Prostate gland (tissue), 2 donors: ENCODE measurements at regions not wholly inside any gene's neighbourhood (a gene's known extent, or its start where the extent isn't known, plus 50 kb on each side); places are given as distances from the start of the nearest gene placed in this dataset.
"Not testable (repeated sequence)": the region's sequence is repeated elsewhere in the genome, so short reads cannot be mapped to it uniquely, and the experiment has no call there.

Source experiments
- DNase-seq: peaks from one replicate; pipeline ENCODE4 v3.0.0-alpha.2; 2019; ENCODE audit warnings: low spot score
- H3K27ac ChIP-seq, 2 donors: fragments of 200-600 bp; sonication (generic); 2 replicates each; pipeline ENCODE4 v1.5.1; 2017 to 2019
- H3K27me3 ChIP-seq: fragments of 200-600 bp; sonication (generic); replicated peaks from 2 replicates; pipeline ENCODE4 v1.5.1; 2019; ENCODE audit not compliant: insufficient read depth
- H3K36me3 ChIP-seq, 2 donors: fragments of 200-600 bp; sonication (generic); 1 replicate in 1 of 2; 2 replicates in 1 of 2; pipeline versions ENCODE4 v1.5.1 to v1.8.1; 2017 to 2019
- H3K4me1 ChIP-seq: fragments of 200-600 bp; sonication (generic); replicated peaks from 2 replicates; pipeline ENCODE4 v1.5.1; 2019
- H3K4me3 ChIP-seq, 2 donors: fragments of 200-600 bp; sonication (generic); 2 replicates each; pipeline ENCODE4 v1.5.1; 2017 to 2019
- H3K9me3 ChIP-seq: fragments of 200-600 bp; sonication (generic); 2 replicates; pipeline ENCODE4 v1.5.1; 2017
- CTCF ChIP-seq, 4 experiments: fragments of 200-600 bp in 2 of 4; fragments of 450-650 bp in 2 of 4; sonication (generic) in 2 of 4; IDR thresholded peaks; 1 replicate in 3 of 4; 2 replicates in 1 of 4; pipeline ENCODE4 v1.5.1; 2016 to 2019; ENCODE audit warnings: antibody characterized with exemption in 4 of 4, mild to moderate bottlenecking in 2 of 4, moderate library complexity in 2 of 4
- POLR2A ChIP-seq: fragments of 450-650 bp; IDR thresholded peaks from one replicate; pipeline ENCODE4 v1.6.1; 2016; ENCODE audit warnings: antibody characterized with exemption, mild to moderate bottlenecking
- POLR2AphosphoS5 ChIP-seq: sonication (generic); formaldehyde crosslinking; IDR thresholded peaks from one replicate; pipeline ENCODE4 v1.6.1; 2017; ENCODE audit warnings: antibody characterized with exemption
- WGBS: methylation state at CpG from one replicate; pipeline ENCODE4 v1.1.5; 2018; 5-methylcytosine and 5-hydroxymethylcytosine counted together
- intact Hi-C: fragments of 100-400 bp; cut with DNase I; formaldehyde crosslinking; loops from one replicate; pipeline ENCODE4 v1.14.2; 2022

DNA sequence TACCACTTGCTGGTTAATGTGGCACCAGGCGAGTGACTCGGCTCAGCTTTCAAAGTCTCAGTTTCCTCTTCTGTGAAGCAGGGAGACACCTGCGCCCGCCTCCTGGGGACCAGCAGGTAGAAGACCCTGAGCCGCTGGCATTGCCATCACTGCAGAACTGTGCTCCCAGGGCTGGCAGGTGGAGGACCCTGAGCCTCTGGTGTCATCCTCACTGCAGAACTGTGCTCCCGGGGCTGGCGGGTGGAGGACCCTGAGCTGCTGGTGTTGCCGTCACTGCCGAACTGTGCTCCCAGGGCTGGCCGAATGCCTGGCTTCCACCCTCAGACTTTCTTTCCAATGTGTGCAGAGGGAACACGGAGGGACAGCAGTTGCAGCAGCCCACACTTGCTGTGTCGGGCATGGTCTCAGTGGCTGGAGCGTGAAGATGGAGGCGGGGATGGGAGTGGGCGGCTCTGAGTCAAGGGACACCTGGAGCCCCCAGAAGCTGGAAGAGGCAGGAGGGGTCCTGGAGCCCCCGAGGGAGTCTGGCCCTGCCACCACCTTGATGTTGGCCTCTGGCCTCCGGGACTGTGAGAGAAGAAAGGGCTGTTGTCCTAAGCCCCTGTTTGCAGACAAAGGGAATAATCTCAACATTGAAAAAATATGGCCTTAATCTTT, 75.8 kb upstream of the METTL9 start:
- Histone ChIP-seq H3K4me3 (no peak overlapping the region), H3K36me3 (no peaks in the 10 kb centered on the region), H3K4me1 (no peaks in the 10 kb centered on the region), H3K27ac (no peak overlapping the region), H3K9me3 (no peaks in the 10 kb centered on the region), H3K27me3 (no peaks in the 10 kb centered on the region)
- intact Hi-C loops = no loop called here
- TF ChIP-seq CTCF (IDR thresholded peaks at IDR 0.05) = no peak
- no peak for TF ChIP-seq POLR2A
- TF ChIP-seq POLR2AphosphoS5 = no peak
- DNase-seq = no peak
- 88% methylated on average over 17 of the region's 17 CpGs for WGBS

- intact Hi-C loops = no loop called here
- Histone ChIP-seq H3K4me3 (no peak overlapping the region), H3K27ac (no peak overlapping the region), H3K36me3 (no peaks in the 10 kb centered on the region), H3K9me3 (no peaks in the 10 kb centered on the region), H3K27me3 (no peaks in the 10 kb centered on the region), H3K4me1 (no peaks in the 10 kb centered on the region)
- 86% methylated on average over 9 of the region's 9 CpGs for WGBS
- DNase-seq = no peak
- TF ChIP-seq POLR2AphosphoS5 = no peak
- no peak for TF ChIP-seq POLR2A
- TF ChIP-seq CTCF (IDR thresholded peaks at IDR 0.05) = no peak
These were observed 75.2 kb upstream of the METTL9 start for GRCh38 chr16:21524068-21524751.

- H3K27me3 ChIP-seq, H3K4me3 ChIP-seq, H3K4me1 ChIP-seq, H3K27ac ChIP-seq, intact Hi-C loops, DNase-seq, H3K9me3 ChIP-seq, H3K36me3 ChIP-seq: not testable (repeated sequence)
- 97% methylated on average over 1 of the region's 1 CpG for WGBS
These were observed 74.7 kb upstream of the METTL9 start for GRCh38 chr16:21524752-21525028.

GRCh38 chr16:21525029-21525895, 74.1 kb upstream of the METTL9 start:
- H3K36me3 ChIP-seq, DNase-seq, H3K9me3 ChIP-seq, H3K27ac ChIP-seq, H3K4me3 ChIP-seq, intact Hi-C loops, H3K27me3 ChIP-seq, H3K4me1 ChIP-seq: not testable (repeated sequence)
- 53% methylated on average over 14 of the region's 14 CpGs for WGBS

GRCh38 chr16:21525956-21526922, 73.1 kb upstream of the METTL9 start:
- 72% methylated on average over 21 of the region's 21 CpGs for WGBS

More at GRCh38 chr16:21525956-21526922, 73.1 kb upstream of the METTL9 start:
- H3K4me1 ChIP-seq, DNase-seq, intact Hi-C loops, H3K27ac ChIP-seq, H3K27me3 ChIP-seq, H3K36me3 ChIP-seq, H3K9me3 ChIP-seq, H3K4me3 ChIP-seq: not testable (repeated sequence)
